SJSA1 (cell line): ENCODE measurements at regions not wholly inside any gene's neighbourhood (a gene's known extent, or its start where the extent isn't known, plus 50 kb on each side); places are given as distances from the start of the nearest gene placed in this dataset.

Experiments used
- DNase-seq, 2 experiments: peaks; one replicate each; pipeline ENCODE4 v3.0.0-alpha.2; 2015 to 2020; ENCODE audit warnings: low spot score in 2 of 2, low read depth in 1 of 2
- H3K27ac ChIP-seq: fragments of 250-450 bp; sonication (Bioruptor Pico); 2 replicates; pipeline ENCODE4 v1.5.1; 2020; ENCODE audit warnings: mild to moderate bottlenecking, moderate library complexity
- H3K27me3 ChIP-seq: fragments of 250-450 bp; sonication (Bioruptor Pico); replicated peaks from 2 replicates; pipeline ENCODE4 v1.5.1; 2020; ENCODE audit warnings: mild to moderate bottlenecking, moderate library complexity
- H3K36me3 ChIP-seq: fragments of 250-450 bp; sonication (Bioruptor Pico); 2 replicates; pipeline ENCODE4 v1.5.1; 2020; ENCODE audit warnings: mild to moderate bottlenecking
- H3K4me1 ChIP-seq: fragments of 250-450 bp; sonication (Bioruptor Pico); replicated peaks from 2 replicates; pipeline ENCODE4 v1.6.1; 2021; ENCODE audit warnings: mild to moderate bottlenecking
- H3K4me3 ChIP-seq: fragments of 250-450 bp; sonication (Bioruptor Pico); 2 replicates; pipeline ENCODE4 v1.5.1; 2020; ENCODE audit warnings: mild to moderate bottlenecking
- H3K9me3 ChIP-seq: fragments of 250-450 bp; sonication (Bioruptor Pico); replicated peaks from 2 replicates; pipeline ENCODE4 v1.5.1; 2020; ENCODE audit warnings: mild to moderate bottlenecking

DNA sequence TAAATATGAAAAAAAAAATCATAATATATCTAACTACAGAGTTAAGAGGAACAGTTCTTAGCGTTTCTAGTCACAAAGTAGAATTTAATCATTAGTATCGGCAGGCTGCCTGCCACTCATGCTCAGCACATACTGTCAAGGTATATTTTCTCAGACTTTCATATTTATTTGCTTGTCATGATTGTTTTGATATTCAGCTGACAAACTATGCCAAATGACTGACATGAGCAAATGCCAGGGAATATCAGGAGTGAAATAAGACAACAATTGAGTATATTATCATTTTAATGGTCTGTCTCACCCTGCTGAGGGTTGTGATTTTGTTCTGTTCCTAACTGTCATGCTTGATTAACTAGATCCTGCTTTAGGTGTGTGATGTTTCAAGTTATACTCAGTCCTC lies 395.0 kb upstream of the SPOCK3 start:
- H3K36me3 ChIP-seq = no peaks in the 10 kb centered on the region
- H3K27me3 ChIP-seq = no peaks in the 10 kb centered on the region
- no peak overlapping the region for H3K4me3 ChIP-seq
- no peaks in the 10 kb centered on the region for H3K9me3 ChIP-seq
- DNase-seq = no peak
- no peaks in the 10 kb centered on the region for H3K4me1 ChIP-seq
- no peak overlapping the region for H3K27ac ChIP-seq

DNA sequence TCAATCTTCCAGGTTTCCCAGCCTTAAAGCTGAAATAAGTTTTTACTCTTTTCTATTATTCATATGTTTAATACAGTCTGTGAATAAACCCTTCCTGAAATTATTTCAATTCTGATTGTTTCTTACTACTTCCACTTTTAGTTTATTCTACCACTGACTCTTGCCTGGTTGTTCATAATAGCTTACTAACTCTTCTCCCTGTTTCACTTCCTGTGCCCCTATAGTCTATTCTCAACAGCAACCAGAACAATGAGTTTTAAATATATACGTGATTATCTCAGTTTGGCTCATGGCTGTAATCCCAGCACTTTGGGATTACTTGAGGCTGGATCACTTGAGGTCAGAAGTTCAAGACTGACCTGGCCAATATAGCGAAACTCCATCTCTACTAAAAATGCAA lies 408.0 kb upstream of the SPOCK3 start:
- no peaks in the 10 kb centered on the region for H3K9me3 ChIP-seq
- DNase-seq = no peak

DNA sequence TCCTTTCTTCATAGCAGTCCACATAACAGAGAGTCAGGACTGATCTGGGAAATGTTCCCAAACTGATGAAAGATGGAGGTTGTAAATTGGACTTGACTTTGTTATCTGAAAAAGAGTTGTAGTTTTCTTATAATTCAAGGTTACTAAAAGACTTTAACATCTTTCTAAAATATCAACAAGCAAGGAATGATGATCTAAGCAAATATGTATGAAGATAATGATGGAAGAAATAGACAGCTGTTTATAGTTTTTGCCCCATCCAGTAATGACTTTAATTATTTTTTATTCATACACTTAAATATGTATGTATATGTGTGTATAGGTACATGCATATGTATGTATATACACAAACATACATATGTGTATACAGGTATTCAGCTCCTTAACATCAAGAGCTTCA lies 411.1 kb upstream of the SPOCK3 start:
- H3K27ac ChIP-seq = no peak overlapping the region
- no peaks in the 10 kb centered on the region for H3K4me1 ChIP-seq
- H3K27me3 ChIP-seq = no peaks in the 10 kb centered on the region; the same call in 1 of the 2 replicates
- no peak for DNase-seq
- no peaks in the 10 kb centered on the region for H3K9me3 ChIP-seq
- H3K4me3 ChIP-seq = no peak overlapping the region
- H3K36me3 ChIP-seq = no peaks in the 10 kb centered on the region

More for the DNA sequence above, 408.0 kb upstream of the SPOCK3 start:
- Histone ChIP-seq H3K4me1 (no peaks in the 10 kb centered on the region), H3K36me3 (no peaks in the 10 kb centered on the region), H3K27ac (no peak overlapping the region), H3K4me3 (no peak overlapping the region), H3K27me3 (no peaks in the 10 kb centered on the region; the same call in 1 of the 2 replicates)

GRCh38 chr4:167652267-167652666 lies 418.0 kb upstream of the SPOCK3 start:
- H3K36me3 ChIP-seq = no peaks in the 10 kb centered on the region
- H3K27ac ChIP-seq = no peak overlapping the region
- no peak for DNase-seq
- H3K4me3 ChIP-seq = no peak overlapping the region
- H3K27me3 ChIP-seq = no peaks in the 10 kb centered on the region
- H3K4me1 ChIP-seq = no peaks in the 10 kb centered on the region
- H3K9me3 ChIP-seq = no peaks in the 10 kb centered on the region

DNA sequence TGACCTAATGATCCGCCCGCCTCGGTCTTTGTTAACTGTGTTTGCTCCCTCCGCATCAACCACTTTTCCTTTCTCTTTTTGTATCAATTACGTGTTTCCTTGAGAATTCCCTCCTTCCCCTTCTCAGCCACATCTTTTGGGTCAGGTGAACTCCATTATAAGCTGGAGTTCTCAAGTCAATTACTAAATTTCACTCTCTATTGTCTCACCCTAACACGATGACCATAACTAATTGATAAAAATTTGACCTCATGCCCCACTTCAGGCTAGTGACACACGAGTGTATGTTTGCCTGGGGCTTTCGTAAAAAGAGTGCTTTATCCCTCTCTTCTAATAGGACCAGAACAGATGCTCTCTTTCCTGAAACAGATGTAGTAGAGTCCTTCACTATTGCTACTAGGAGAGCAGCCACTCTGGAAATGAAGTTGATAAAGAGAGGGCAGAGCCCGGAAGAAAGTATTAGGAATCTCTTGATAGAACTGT lies 403.6 kb upstream of the ANXA10 start:
- no peaks in the 10 kb centered on the region for H3K4me1 ChIP-seq
- no peaks in the 10 kb centered on the region for H3K36me3 ChIP-seq
- no peaks in the 10 kb centered on the region for H3K27me3 ChIP-seq
- no peak overlapping the region for H3K4me3 ChIP-seq
- no peak overlapping the region for H3K27ac ChIP-seq
- H3K9me3 ChIP-seq = no peaks in the 10 kb centered on the region
- DNase-seq = no peak

DNA sequence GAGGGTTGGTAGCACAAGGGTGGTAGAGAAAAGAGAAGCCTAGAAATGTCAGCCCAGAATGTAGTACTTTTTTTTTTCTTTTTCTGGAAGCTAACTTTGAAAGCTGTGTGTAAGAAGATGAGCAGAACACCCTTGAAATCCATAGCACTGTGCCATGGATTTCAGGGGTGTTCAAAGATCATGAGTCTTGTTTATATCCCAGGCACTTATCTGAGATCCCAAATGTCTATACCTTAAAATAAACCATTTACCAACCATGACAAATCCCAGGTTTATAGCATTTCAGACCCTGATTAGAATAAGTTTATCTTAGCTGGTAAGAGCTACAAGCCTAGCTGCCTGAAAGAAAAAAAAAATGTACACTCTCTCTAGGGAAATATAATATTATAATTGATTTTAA lies 389.9 kb upstream of the ANXA10 start:
- no peak overlapping the region for H3K4me3 ChIP-seq
- no peak overlapping the region for H3K27ac ChIP-seq
- no peaks in the 10 kb centered on the region for H3K4me1 ChIP-seq
- H3K27me3 ChIP-seq = no peaks in the 10 kb centered on the region
- H3K36me3 ChIP-seq = no peaks in the 10 kb centered on the region
- no peaks in the 10 kb centered on the region for H3K9me3 ChIP-seq
- DNase-seq = no peak

DNA sequence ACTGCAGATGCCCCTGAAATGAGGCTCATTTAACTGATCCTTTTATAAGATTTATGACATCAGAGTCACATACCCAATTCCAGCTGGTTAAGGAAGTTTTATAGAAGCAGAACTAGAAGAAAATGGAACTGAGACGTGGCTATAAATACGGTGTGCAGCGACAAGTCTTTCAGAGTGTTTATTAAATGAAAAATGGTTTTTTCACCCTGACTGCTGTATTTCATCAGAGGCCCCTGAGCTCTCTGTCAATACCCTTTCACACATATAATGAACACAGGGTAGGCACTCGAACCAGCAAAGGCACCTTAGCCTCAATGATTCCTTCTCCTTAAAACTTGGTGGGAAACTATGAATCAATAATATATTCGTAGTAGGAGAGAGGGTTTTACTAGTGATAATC lies 380.8 kb upstream of the ANXA10 start:
- H3K9me3 ChIP-seq = no peaks in the 10 kb centered on the region
- no peak overlapping the region for H3K27ac ChIP-seq
- H3K36me3 ChIP-seq = no peaks in the 10 kb centered on the region
- no peaks in the 10 kb centered on the region for H3K4me1 ChIP-seq
- no peaks in the 10 kb centered on the region for H3K27me3 ChIP-seq
- no peak overlapping the region for H3K4me3 ChIP-seq
- no peak for DNase-seq

DNA sequence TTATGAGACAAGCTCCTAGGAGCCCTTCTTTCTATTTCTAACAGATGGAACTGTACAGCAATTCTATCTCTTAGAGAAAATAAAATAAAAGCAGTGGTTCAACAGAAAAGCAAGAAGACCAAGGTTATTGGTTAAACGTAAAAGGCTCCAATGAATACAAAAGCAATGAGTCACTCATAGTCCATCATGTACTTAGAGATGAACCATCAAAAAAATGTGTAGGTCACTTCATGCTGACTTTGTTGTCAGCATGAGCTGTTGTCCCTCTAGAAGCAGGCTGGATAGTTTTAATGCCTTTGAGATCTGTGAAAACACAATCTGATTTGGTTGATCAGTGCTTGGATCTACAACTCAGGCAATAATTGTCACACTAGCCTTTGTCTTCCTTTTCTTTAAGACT lies 378.6 kb upstream of the ANXA10 start:
- Histone ChIP-seq H3K27ac (no peak overlapping the region), H3K9me3 (no peaks in the 10 kb centered on the region), H3K27me3 (no peaks in the 10 kb centered on the region), H3K4me1 (no peaks in the 10 kb centered on the region), H3K36me3 (no peaks in the 10 kb centered on the region), H3K4me3 (no peak overlapping the region)
- DNase-seq = no peak

- Histone ChIP-seq H3K4me3 (no peak overlapping the region), H3K27ac (no peak overlapping the region), H3K4me1 (no peaks in the 10 kb centered on the region), H3K36me3 (no peaks in the 10 kb centered on the region), H3K9me3 (no peaks in the 10 kb centered on the region), H3K27me3 (no peaks in the 10 kb centered on the region)
- DNase-seq = no peak
These were observed 377.2 kb upstream of the ANXA10 start for GRCh38 chr4:167715176-167715575.

DNA sequence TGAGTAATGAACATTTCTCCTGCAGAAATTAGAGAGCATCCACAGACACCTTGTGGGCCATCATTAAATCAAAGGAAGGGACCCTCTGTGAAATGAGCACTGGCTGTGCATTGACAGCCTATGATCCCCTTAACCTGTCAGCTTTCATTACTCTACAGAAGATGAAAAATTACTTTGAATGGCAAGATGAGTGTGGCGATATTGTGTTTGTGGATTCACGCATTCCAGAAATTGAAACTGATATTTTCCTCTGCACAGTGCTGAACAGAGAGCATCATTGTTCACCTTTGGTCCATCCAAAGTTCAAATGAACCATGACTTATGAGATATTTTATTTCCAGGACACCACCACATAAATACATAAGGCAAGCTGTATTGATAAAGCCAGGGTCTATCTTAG lies 374.8 kb upstream of the ANXA10 start:
- no peaks in the 10 kb centered on the region for H3K9me3 ChIP-seq
- H3K27ac ChIP-seq = no peak overlapping the region
- H3K36me3 ChIP-seq = no peaks in the 10 kb centered on the region
- no peaks in the 10 kb centered on the region for H3K4me1 ChIP-seq
- H3K4me3 ChIP-seq = no peak overlapping the region
- DNase-seq = no peak
- no peaks in the 10 kb centered on the region for H3K27me3 ChIP-seq

- Histone ChIP-seq H3K36me3 (no peaks in the 10 kb centered on the region), H3K9me3 (no peaks in the 10 kb centered on the region), H3K27me3 (no peaks in the 10 kb centered on the region), H3K4me1 (no peaks in the 10 kb centered on the region), H3K4me3 (no peak overlapping the region), H3K27ac (no peak overlapping the region)
- DNase-seq = no peak
These were observed 370.5 kb upstream of the ANXA10 start for GRCh38 chr4:167721617-167722486.

DNA sequence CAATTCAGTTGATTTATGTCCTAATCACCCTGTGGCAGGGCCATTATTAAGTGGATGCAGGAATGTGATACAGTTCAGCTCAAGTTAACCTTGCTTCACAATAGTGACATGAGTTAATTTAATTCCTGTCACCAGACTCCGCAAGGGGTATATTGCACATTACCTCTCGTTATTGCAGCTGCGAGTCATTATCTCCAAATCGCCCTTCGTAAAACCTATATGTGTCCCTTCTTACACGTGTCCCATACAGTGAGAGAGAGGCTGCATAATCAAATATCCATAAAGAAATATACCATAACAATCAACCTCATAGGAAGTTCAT lies 369.9 kb upstream of the ANXA10 start:
- Histone ChIP-seq H3K4me3 (no peak overlapping the region), H3K27ac (no peak overlapping the region), H3K4me1 (no peaks in the 10 kb centered on the region), H3K9me3 (no peaks in the 10 kb centered on the region), H3K36me3 (no peaks in the 10 kb centered on the region), H3K27me3 (no peaks in the 10 kb centered on the region)
- DNase-seq = no peak

- H3K27me3 ChIP-seq = no peaks in the 10 kb centered on the region
- no peaks in the 10 kb centered on the region for H3K36me3 ChIP-seq
- H3K27ac ChIP-seq = no peak overlapping the region
- H3K9me3 ChIP-seq = peaks cover under 1% of the 10 kb centered on the region
- DNase-seq = no peak
- no peaks in the 10 kb centered on the region for H3K4me1 ChIP-seq
- no peak overlapping the region for H3K4me3 ChIP-seq
These were observed 367.4 kb upstream of the ANXA10 start for GRCh38 chr4:167724941-167725340.

DNA sequence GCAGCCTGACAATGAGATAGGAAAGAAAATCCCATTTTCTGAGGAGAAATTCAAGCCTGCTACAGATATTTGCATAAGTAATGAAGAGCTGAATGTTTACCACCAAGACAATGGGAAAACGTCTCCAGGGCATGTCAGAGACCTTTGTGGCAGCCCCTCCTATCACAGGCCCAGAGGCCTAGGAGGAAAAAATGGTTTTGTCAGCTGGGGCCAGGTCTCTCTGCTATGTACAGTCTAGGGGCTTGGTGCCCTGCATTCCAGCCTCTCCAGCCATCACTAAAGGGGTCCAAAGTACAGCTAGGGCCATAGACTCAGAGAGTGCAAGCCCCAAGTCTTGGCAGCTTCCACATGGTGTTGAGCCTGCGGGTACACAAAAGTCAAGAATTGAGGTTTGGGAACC lies 361.6 kb upstream of the ANXA10 start:
- DNase-seq = no peak
- Histone ChIP-seq H3K27me3 (no peaks in the 10 kb centered on the region), H3K9me3 (peaks cover 5% of the 10 kb centered on the region), H3K27ac (no peak overlapping the region), H3K4me3 (no peak overlapping the region), H3K36me3 (no peaks in the 10 kb centered on the region), H3K4me1 (no peaks in the 10 kb centered on the region)
